NCI-H1694 (cell line): ENCODE measurements at regions not wholly inside any gene's neighbourhood (a gene's known extent, or its start where the extent isn't known, plus 50 kb on each side); places are given as distances from the start of the nearest gene placed in this dataset.

ENCODE experiments used
- DNase-seq: peaks from one replicate; lab custom pipeline; 2025; lab: John Stamatoyannopoulos, UW

DNA sequence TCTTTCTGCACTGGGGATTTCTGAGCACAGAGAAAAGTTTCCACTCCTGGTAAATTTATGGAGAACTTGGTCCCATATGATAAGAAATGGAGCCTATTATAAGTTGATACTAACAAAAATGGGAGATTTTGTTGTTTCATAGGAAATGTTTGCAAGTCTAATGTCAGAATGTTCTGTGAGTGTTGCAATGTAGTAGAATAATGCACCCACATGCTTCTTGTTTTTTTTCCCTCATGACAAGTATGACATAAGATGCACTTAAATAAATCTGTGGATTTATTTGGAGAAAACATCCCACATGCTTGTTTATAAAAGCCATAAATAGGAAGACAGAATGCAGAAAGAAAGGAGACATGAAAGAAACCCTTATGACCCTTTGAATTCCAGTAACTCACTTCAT is 50.8 kb upstream of the KCNJ6 start:
- no peak for DNase-seq

DNA sequence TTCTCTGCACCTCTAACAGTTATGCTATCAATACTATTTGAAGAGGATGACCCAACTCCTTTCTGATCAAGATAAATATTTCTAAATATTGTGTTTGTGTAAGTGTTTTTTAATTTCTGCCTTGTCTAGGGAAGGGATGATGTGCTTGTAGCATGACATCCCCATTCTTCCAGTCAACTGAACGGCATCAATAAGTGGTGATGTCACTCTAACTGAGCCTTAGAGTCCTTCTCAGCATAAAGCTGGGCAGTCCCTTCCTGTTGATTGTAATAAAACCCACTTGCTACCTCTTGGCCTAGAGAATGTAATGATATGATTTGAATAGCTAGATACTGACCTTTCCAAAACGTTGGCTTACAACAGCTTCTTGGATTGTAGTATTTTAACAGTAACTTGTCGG is 52.5 kb upstream of the KCNJ6 start:
- no peak for DNase-seq

DNA sequence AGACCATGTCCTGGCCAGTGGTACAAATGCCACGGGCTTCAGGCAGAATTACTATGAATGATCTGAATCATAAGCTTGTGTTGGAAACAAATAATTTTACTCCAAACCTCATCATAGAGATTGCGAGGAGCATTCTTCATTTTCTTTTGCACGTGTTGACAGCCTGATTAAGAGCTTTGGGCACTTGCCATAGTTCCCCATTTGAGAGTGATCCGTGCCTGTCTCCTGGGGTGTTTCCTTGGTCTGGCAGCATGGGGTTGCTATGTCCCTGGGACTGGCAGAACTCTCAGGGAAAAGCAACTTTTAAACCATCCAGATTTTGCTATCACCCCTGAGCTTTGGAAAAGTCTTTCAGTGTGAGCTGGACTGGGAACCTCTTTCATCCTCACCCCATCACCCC is 54.3 kb upstream of the KCNJ6 start:
- no peak for DNase-seq

DNA sequence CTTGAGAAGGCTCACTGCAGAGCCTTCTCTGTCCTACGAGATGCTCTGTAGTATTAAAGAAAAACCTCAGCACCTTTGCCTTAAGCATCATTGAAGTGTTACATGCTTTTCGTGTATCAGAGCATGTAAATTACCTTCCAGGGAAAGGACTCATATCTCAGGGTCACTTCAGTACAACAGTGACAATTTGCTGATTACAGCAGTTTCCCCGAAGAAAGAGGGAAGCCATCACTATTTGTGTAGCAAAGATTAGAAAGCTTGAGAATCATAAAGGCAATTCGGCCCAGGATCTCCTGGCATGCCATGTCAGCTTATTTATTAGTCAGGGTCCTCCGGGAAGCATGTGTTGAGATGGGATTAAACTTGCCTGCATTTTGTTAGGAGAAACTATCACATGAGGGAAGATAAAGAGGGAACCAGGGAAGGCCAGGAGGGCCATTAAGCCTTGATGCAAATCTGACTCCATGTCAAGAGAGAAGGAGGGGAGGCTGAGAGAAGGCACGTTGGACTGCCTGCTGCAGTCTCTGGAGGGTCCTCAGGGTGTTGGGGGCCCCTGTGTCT is 55.2 kb upstream of the KCNJ6 start:
- no peak for DNase-seq

DNA sequence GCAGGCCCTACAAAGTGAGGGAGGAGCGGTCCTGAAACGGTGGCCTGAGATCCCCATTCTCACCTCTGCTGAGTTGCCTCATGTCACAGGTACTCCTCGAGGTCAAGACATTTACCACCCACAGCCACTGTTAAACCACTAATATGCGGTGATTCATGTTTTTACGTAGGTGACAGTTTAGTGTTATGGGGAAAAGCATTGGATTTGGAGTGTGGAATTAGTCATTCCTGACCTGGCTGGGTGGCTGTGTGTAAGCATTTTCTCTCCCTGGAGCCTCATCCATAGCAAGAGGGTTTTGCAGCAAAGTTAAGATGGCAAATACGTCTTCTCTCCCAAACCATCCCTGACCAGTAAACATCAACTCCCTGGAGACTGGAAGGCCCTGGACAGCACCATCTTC is 57.8 kb upstream of the KCNJ6 start:
- DNase-seq = no peak

DNA sequence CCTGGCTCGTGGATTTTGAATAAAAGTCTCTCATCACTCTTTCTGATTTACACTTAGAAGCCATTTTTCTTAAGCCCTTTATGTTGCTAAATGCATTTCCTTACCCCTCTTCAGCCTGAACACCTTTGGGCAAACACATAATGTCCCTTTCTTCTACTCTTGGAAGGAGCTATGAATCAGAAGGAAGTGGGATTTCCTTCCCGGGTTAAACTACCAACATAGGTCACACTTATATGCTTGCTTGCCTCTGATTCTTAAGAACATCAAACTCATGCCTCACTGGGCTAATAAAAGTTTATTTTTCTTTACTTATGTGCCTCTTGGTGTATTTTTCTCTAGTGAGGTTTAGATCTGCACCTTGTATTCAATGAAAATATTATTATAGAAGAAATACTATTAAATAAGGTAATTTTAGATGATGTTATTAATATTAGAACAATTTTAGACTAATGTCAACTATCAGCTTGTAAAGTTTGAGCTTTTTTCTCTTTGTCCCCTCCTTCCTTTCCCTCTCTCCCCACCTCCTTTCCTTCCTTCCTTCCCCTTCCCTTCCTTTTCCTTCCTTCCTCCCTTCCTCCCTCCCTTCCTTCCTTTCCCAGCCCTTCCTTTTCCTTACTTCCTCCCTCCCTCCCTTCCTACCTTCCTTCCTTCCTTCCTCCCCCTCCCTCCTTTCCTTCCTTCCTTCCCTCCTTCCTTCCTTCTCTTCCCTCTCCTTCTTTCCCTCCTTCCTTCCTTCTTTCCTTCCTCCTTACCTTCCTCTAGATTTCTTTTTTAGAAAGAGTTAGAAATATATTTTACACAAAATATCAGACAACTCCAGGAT is 66.5 kb upstream of the KCNJ6 start:
- DNase-seq = no peak

DNA sequence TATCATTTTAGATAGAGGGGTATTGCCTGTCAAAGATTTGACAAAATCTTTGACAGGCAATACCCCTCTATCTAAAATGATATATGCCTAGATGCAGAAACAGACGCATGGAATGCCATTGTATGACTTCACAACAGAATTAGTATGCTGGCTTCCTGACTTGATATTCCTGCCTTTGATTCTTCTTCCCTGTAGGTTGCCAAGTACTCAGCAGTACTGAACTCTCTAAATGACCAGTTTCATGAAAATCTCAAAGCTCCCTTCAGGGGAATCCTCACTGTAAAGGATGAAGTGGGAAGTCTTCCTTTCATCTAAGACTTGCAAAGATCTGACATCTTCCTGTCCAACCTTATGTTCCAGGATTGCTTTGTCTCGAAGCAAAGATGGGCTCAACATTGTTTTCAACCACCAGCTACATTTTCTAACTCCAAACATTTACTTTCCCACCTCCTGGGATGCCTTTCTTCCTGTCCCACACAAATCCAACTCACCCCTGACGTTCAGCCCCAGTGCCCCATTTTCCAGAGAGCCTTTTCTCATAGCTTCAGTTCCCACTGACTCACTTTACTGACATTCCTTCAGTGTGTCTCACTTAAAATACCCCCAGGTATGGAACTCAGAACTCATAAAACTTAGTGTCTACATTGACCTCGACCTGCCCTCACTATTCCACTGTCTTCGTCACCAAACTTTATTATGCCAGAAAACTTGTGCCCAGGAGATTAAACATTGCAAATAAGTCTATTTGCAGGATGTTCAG is 67.3 kb upstream of the KCNJ6 start:
- DNase-seq = no peak

DNA sequence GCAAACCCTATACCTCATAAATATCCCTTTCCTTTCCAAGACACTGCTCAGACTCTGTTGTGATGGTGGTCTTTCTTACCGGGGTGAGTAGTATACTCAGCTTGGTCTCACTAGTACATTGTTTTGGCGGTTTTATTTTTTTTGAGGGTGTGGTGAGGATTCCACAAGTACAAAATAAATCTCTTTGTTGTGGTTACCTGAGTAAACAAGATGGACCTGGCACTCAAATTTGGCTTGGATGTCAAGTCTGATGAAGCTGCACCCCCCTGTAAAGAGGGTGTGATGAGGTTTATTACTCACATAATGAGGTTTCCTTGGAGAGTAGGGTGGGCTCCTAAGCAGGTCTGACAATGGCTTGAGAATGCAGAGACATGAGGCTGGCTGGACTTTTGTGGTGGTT is 68.2 kb upstream of the KCNJ6 start:
- no peak for DNase-seq

DNA sequence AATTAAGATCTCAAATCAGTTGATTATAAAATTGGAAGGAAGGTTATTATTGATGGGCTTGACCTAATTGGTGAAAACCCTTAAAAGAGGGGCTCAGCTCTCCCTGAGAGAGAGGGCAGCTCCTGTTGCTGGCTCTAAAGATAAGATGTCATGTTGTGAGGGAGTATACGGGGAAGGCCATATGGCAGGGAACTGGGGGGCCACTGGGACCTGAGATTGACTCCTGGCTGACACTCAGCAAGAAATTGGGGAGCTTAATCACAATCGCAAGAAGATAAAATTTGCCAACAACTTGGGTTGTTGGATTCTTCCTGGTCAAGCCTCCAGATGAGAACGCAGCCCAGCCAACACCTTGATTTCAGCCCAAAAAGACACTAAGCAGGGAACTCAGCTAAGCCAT is 69.7 kb upstream of the KCNJ6 start:
- DNase-seq = no peak

DNA sequence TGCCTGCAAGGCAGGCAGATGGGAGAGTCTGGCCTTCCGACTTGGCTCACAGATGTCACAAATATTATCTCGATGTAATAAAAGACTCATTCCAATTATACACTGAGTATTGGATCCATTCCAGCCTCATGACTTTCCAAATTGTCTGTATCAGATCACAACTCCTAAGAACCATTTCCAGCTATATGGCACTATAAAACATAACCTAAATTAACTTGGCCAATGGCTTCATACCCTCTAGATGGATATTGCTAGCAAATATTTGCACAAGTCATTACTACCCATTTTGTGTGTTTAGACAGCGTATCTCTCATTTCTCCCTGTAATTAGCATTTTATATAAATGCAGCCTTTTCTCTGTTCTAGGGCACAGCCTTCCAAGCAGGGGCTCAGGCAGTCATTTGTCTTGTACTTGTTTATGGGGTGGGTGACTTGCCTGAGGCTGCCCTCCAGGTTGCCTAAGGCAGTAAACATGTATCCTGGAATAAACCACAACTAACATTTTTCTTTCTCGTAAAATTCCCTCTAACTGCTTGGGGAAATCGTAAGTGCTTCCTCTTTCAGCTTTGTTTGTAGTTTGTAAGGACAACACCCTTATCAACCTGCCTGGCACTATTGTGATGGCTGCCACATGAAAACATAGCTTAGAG is 70.6 kb upstream of the KCNJ6 start:
- DNase-seq = peak; percentile 97

DNA sequence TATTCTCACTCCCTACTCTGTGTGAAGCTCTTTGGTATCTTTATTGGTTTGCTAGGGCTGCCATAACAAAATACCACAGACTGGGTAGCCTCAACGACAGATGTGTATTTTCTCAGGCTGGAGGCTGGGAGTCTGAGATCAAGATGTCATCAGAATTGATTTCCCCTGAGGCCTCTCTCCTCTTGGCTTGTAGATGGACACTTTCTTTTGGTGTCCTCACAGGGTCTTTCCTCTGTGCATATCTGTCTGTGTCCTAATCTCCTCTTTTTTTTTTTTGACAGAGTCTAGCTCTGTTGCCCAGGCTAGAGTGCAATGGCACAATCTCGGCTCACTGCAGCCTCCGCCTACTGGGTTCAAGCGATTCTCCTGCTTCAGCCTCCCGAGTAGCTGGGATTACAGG is 71.4 kb upstream of the KCNJ6 start:
- no peak for DNase-seq

DNA sequence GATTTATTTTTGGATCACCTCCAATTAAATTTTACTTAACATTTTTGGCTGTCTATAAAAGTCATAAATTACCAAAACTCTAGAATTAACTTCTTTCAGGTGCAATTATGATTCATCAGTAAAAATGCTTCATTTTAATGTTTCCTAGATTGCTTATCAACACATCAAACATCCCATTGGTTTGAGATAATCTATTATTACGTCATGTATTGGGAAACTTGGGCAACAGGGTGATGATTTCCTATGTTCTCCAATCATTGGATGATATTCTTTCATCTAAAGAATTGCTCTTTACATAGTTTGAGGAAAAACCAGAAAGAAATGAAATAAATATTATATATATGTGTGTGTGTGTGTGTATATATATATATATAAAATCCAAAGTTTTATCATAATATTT is 76.8 kb upstream of the KCNJ6 start:
- DNase-seq = no peak

DNA sequence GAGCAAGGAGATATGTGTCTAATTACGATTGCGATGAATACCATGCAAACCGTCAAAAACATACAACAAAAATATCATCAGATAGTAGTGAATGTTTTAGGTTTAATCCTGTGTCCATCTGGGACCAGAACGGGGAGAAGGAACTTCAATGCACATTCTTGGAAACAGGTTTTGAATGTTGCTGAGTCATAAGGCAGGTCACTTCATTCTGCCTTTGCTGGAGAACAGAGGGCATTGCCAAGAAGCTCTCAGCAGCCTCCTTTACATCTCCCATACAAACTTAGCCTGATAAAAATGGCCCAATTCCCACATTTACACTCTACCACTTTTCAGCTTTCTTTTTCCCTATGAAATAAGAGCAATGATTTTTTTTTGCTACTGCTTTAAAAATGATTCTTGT is 78.0 kb upstream of the KCNJ6 start:
- no peak for DNase-seq

DNA sequence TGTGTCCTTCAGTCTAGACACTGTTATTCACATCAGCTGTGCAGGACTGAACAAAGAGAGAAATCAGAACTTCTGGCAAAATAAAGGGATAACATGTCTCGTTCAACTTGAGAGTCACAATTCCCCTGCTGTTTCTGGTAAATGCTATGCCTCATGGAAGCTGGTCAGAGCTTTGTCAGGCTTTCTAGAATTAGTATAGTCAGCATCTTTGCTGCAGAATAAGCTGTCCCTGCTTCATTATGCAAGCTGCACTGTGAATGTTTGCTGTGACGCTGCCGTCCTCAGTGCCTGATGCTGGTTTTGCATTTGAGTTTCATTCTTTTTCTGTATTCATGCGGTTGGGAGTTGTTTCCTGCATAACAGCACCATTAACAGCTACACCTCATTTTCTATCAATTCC is 96.4 kb upstream of the KCNJ6 start:
- DNase-seq = no peak

DNA sequence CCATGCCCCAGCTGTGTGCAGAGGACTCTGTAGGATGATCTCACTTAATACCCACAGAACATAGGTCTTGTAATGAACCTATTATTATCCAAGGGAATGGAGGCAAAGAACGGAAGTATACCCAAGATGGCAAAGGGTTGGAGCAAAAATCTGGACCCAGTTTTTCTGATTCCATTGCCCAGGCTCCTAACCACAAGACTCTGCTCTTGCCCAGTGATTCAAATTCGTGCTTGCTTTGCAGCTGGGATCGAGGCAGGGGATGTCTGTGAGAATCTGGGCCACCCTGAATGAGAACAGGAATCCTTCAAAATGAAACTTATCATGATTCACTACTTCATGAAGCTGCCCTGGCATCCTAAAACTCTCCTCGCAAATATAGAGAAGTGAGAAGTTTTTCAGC is 97.5 kb upstream of the KCNJ6 start:
- no peak for DNase-seq

DNA sequence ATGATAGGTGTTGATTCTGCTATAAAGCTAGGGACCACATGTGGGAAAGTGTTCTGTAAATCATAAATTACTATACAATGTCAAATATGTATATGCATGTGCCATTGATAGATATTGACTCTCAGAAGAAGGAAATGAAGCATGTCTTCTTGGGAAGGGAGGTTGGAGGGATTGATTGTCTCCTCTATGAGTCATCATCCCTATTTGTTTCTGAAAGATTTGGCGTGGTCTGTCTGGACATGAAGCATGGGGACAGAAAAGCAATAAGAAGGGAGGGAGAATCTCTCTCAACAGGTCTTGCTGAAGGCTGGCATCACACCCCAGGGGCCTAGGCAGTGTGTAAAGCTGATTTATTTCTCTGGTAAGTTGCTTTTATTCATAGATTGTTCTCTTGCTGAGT is 98.0 kb upstream of the KCNJ6 start:
- DNase-seq = no peak

DNA sequence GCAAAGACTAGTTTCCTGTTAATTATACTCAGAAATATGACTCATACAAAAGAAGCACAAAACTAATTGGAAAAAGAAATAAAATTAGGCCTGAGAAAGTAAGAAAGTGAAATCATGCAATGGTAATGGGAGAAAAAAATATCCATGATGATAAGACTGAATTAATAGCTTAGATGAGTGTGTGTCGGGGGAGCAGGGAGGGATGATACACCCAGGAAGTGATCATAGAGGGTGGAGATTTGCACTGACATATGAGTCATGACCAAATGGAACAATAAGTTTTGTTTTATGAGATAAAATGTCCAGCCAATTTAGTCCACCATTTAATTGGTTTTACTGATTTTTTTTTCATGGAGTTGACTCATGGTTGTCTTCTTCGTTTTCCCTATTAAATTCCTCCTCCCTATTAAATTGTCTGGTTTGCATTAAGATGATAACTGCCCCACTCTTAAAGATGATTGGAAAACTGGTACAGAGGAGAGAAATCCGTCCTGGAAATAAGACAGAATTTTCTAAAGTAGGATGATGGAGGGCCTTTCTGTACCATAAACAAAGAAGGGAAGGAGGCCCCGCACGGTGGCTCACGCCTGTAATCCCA is 111.7 kb upstream of the KCNJ6 start:
- DNase-seq = no peak

DNA sequence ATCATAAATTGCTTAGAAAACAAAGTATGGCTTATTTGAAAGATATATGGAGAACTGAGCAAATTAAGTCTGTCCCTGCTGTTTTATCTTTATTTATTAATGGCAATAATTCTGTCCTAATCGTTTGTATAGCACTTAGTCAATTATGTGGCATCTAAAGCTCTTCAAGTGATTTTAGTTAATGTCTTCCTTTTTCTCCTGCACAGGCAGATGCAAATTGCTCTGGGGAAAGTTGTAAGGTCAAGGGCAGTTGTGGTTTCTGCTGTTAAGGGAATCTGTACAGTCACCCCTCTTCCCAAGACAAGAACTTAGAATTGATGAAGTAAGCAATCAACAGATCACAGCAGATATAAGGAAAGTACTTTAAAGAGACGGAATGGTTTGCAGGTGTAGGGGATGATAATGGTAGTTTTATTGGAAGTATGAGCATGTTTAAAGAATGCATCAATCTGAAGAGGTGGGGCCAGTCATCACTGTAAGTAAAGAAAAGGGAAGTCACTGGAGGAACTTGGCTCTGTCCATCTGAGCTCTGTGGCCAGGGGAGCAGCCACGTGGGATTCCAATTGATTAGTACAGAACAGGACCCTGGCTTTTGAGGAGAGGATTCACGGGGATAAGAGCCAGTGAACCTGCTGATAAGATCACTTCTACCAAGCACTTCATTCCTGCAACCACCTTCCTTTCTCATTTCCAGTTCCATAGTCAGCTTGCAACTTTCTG is 116.0 kb upstream of the KCNJ6 start:
- DNase-seq = no peak

DNA sequence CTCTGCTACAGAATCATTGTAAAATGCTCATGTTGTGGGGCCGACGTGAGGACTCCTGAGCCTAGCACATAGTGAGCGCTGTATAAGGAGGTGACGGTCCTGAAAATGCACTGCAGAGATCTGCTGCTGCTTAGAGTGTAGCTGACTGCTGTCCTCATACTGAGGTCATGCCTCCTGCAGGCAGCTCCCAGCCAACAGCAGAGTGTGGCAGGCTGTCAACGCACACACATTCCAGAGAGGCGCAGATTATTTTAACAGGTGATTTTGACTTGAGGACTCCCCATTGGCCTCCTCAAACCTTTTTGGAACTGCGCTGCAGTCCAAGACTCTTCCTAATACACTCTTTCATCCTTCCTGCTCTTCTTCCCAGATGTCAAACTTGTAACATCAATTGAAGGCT is 119.8 kb upstream of the KCNJ6 start:
- no peak for DNase-seq

DNA sequence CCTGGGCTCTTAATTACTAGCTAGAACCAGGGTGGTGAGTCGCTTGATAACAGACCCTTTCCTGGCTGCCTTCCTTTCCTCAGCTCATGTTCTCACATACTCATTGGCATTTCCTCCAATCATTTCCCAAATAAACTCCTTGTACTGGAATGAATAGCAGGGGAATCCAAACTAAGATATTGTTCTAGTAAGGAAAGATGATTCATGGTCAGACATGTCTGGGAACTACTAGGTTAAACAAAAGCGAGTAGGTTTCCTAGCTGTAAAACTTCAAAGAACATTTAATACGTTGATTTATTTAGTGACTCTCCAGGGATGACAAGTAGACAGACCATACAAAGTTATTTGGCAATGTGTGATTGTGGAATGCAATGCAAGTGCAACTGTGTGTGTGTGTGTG is 121.2 kb upstream of the KCNJ6 start:
- no peak for DNase-seq

DNA sequence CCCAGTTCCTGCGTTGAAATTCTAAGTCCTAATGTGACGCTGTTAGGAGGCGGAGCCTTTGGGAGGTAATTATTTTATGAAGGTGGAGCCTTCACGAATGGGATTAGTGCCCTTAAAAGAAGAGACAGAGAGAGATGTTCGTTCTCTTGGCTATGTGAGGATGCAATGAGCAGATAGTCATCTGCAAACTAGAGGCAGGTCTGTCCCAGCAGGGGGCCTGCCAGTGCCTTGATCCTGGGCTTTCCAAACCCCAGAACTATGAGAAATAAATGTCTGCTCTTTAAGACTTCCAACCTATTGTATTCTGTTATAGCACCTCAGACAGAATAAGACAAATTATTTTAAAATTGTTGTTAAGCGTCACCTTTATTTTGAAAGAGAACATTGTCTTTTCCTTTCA is 123.1 kb upstream of the KCNJ6 start:
- DNase-seq = no peak

DNA sequence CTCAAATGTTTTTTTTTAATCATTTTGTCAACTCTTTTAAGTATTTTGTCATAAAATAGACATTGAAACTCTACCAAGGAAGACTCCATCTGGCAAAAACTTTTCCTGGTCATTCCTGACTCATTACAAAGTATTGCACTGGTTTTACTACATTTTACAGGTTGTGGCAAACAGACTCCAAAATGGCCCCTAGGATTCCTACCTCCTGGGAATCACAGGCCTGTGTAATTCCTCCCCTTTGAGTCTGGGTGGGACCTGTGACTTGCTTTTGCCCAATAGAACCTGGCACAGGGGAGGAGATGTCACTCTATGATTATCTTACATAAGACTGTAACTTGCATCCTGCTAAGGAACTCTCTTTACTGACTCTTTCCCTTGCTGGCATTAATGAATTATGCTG is 123.6 kb upstream of the KCNJ6 start:
- no peak for DNase-seq
